GM23338 (cell line): ENCODE measurements at regions not wholly inside any gene's neighbourhood (a gene's known extent, or its start where the extent isn't known, plus 50 kb on each side); places are given as distances from the start of the nearest gene placed in this dataset.

Source experiments
- ATAC-seq: fragments of 200-7000 bp; cut with Tn5 transposase; 3 replicates; pipeline ENCODE4 v1.9.1; 2020
- DNase-seq: peaks from one replicate; pipeline ENCODE4 v3.0.0-alpha.2; 2015; ENCODE audit warnings: low spot score
- H2AFZ ChIP-seq: fragments of 200-600 bp; sonication (generic); 2 replicates; pipeline ENCODE4 v1.8.0; 2016; ENCODE audit warnings: antibody characterized with exemption, mild to moderate bottlenecking, moderate library complexity
- H3F3A ChIP-seq: fragments of 200-600 bp; sonication (generic); replicated peaks from 2 replicates; pipeline ENCODE4 v1.8.0; 2017; ENCODE audit warnings: antibody characterized with exemption, mixed run types, low read depth
- H3K27ac ChIP-seq: fragments of 200-600 bp; sonication (generic); 2 replicates; pipeline ENCODE4 v1.6.1; 2016; ENCODE audit warnings: low read depth
- H3K27me3 ChIP-seq: fragments of 200-600 bp; sonication (generic); 2 replicates; pipeline ENCODE4 v1.8.0; 2016; ENCODE audit warnings: mild to moderate bottlenecking, mixed run types, moderate library complexity; ENCODE audit not compliant: insufficient read depth
- H3K36me3 ChIP-seq: fragments of 200-600 bp; sonication (generic); 2 replicates; pipeline ENCODE4 v1.8.0; 2016; ENCODE audit warnings: mild to moderate bottlenecking; ENCODE audit not compliant: insufficient read depth
- H3K4me1 ChIP-seq: fragments of 200-600 bp; sonication (generic); 2 replicates; pipeline ENCODE4 v1.8.0; 2016; ENCODE audit warnings: mild to moderate bottlenecking, moderate library complexity; ENCODE audit not compliant: insufficient read depth
- H3K4me2 ChIP-seq: fragments of 200-600 bp; sonication (generic); 2 replicates; pipeline ENCODE4 v1.7.1; 2017; ENCODE audit warnings: mixed run types
- H3K4me3 ChIP-seq: fragments of 200-600 bp; sonication (generic); 2 replicates; pipeline ENCODE4 v1.6.1; 2016; ENCODE audit warnings: mixed run types
- H3K79me2 ChIP-seq: fragments of 200-600 bp; sonication (generic); replicated peaks from 2 replicates; pipeline ENCODE4 v1.8.0; 2017; ENCODE audit warnings: mild to moderate bottlenecking; ENCODE audit not compliant: insufficient read depth
- H3K9me2 ChIP-seq: fragments of 200-600 bp; sonication (generic); 2 replicates; pipeline ENCODE4 v1.8.0; 2017; ENCODE audit not compliant: insufficient read depth
- H4K20me1 ChIP-seq: fragments of 200-600 bp; sonication (generic); replicated peaks from 2 replicates; pipeline ENCODE4 v1.8.0; 2017; ENCODE audit warnings: mild to moderate bottlenecking; ENCODE audit not compliant: insufficient read depth
- H3K27ac Mint-ChIP-seq: 2 replicates; pipeline ENCODE4 v1.8.0; 2020; ENCODE audit warnings: inconsistent platforms, mild to moderate bottlenecking, moderate library complexity, mixed read lengths
- H3K27me3 Mint-ChIP-seq: 3 replicates; pipeline ENCODE4 v1.8.0; 2022; ENCODE audit warnings: low read depth, mild to moderate bottlenecking, moderate library complexity, mixed read lengths, inconsistent platforms; ENCODE audit not compliant: insufficient read depth, poor library complexity
- H3K36me3 Mint-ChIP-seq: 3 replicates; pipeline ENCODE4 v1.8.0; 2021; ENCODE audit warnings: low read depth, mild to moderate bottlenecking, inconsistent platforms, moderate library complexity, mixed read lengths
- H3K4me1 Mint-ChIP-seq: 3 replicates; pipeline ENCODE4 v1.8.0; 2020; ENCODE audit warnings: mild to moderate bottlenecking, inconsistent platforms, mixed read lengths
- H3K4me3 Mint-ChIP-seq: 3 replicates; pipeline ENCODE4 v1.8.0; 2021; ENCODE audit warnings: moderate library complexity, mild to moderate bottlenecking, inconsistent platforms, mixed read lengths
- H3K9me3 Mint-ChIP-seq: 3 replicates; pipeline ENCODE4 v1.8.0; 2020; ENCODE audit warnings: moderate library complexity, mild to moderate bottlenecking, inconsistent platforms, mixed read lengths
- CREB1 ChIP-seq: fragments of 250-450 bp; sonication (Bioruptor Pico); IDR thresholded peaks from 2 replicates; pipeline ENCODE4 v1.5.0; 2020; ENCODE audit warnings: low read depth, mild to moderate bottlenecking, moderate library complexity
- EZH2 ChIP-seq: fragments of 200-600 bp; sonication (generic); IDR thresholded peaks from one replicate; pipeline ENCODE4 v1.8.0; 2017; ENCODE audit warnings: antibody characterized with exemption, mild to moderate bottlenecking, low read depth; ENCODE audit not compliant: unreplicated experiment
- EZH2phosphoT487 ChIP-seq: fragments of 200-600 bp; sonication (generic); IDR thresholded peaks from one replicate; pipeline ENCODE4 v1.8.1; 2018; ENCODE audit warnings: antibody characterized with exemption; ENCODE audit not compliant: unreplicated experiment
- JUNB ChIP-seq: IDR thresholded peaks from one replicate; pipeline ENCODE4 v1.6.1; 2016; ENCODE audit warnings: antibody characterized with exemption; ENCODE audit not compliant: unreplicated experiment
- NANOG ChIP-seq: IDR thresholded peaks from 2 replicates; pipeline ENCODE4 v1.6.1; 2016; ENCODE audit warnings: antibody characterized with exemption, borderline replicate concordance
- POLR2AphosphoS5 ChIP-seq: IDR thresholded peaks from 2 replicates; pipeline ENCODE4 v1.6.1; 2016; ENCODE audit warnings: antibody characterized with exemption, low read depth
- ZNF114 ChIP-seq: fragments of 250-450 bp; sonication (Bioruptor Pico); IDR thresholded peaks from 2 replicates; pipeline ENCODE4 v1.5.0; 2020; ENCODE audit warnings: mild to moderate bottlenecking, moderate library complexity
- ZNF331 ChIP-seq: fragments of 250-450 bp; sonication (Bioruptor Pico); IDR thresholded peaks from 2 replicates; pipeline ENCODE4 v1.5.0; 2020; ENCODE audit warnings: low read depth, mild to moderate bottlenecking, moderate library complexity
- TF ChIP-seq, protein P1 (sequence below): IDR thresholded peaks from 2 replicates; pipeline ENCODE4 v1.6.1; 2016; ENCODE audit warnings: antibody characterized with exemption
- TF ChIP-seq, protein P2 (sequence below), 2 experiments: fragments of 200-600 bp in 1 of 2; sonication (generic) in 1 of 2; conservative IDR thresholded peaks; 2 replicates each; pipeline versions ENCODE4 v1.5.1 to v1.6.1; 2016 to 2017; ENCODE audit warnings: antibody characterized with exemption in 2 of 2, low read depth in 2 of 2, mild to moderate bottlenecking in 2 of 2, moderate library complexity in 1 of 2
- TF ChIP-seq, protein P3 (sequence below): fragments of 250-450 bp; sonication (Bioruptor Pico); IDR thresholded peaks from 2 replicates; pipeline ENCODE4 v1.5.0; 2020; ENCODE audit warnings: mild to moderate bottlenecking, moderate library complexity

DNA sequence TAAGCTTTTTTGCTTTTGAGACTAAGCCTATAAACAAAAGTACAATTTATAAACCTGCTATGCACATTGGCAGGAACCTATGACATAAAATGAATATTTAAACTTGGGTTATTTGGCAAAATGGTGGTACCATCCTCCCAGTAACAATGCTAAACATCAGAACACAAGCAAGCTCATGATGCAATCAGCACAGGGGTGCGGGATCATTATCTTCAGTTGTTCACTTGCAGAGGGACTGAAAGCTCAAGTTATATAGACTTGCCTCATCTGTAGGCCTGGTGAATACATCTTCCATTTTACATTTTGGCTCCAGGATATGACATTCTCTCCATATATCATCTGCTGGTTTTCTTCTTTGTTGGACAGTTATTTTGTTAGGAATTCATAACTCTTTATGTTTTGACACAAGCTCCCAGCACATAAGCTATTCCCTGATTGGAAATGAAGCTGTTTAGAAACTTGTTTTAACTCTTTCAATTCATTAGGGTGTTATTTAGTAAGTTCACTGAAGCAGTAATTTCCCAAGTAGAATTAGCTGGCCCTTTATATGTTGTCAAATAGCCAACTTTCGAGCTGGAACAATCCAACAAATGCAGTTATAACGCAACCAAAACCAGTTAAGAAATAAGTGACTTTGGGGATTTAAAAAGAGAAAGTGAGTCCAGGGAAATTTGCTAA lies 124.7 kb upstream of the LIFR start:
- H3K4me1 Mint-ChIP-seq, result no peaks in the 10 kb centered on the region
- no peaks in the 10 kb centered on the region for H3K27me3 Mint-ChIP-seq
- Histone ChIP-seq H3K4me1 (no peaks in the 10 kb centered on the region), H3K79me2 (no peaks in the 10 kb centered on the region), H3F3A (no peaks in the 10 kb centered on the region), H3K36me3 (no peaks in the 10 kb centered on the region), H2AFZ (no peak overlapping the region), H3K4me2 (no peak overlapping the region), H3K27ac (no peak overlapping the region), H3K4me3 (no peak overlapping the region), H4K20me1 (no peaks in the 10 kb centered on the region), H3K9me2 (0 out of 2 replicates have a peak, but pooled peaks cover 5% of the 10 kb centered on the region), H3K27me3 (no peaks in the 10 kb centered on the region)
- H3K4me3 Mint-ChIP-seq, result no peak overlapping the region
- no peak overlapping the region for H3K27ac Mint-ChIP-seq
- no peak for TF ChIP-seq CREB1
- no peak for TF ChIP-seq ZNF331 (CRISPR knock-in tag)
- no peak for TF ChIP-seq ZNF114 (CRISPR knock-in tag)
- no peak for TF ChIP-seq EZH2
- no peaks in the 10 kb centered on the region for H3K36me3 Mint-ChIP-seq
- no peaks in the 10 kb centered on the region for H3K9me3 Mint-ChIP-seq
- ATAC-seq (no peak), DNase-seq (no peak)

DNA sequence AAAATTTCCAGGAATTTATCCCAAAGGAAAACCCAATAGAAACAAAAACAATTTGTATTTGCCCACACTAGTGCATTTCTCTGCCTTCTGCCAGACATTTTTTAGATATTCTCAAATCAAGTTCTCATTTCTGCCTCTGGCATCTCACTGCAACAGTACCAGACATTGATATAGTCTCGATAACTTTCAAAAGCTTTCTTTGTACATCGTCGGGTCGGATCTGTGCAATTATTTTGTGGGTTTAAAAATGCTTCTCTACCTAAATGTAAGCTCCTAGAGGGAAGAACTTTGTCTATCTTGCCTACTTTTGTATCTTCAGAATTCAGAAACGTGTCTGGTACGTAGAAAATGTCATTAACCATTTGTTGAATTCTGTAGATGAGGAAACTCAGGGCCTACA lies 125.5 kb upstream of the LIFR start:
- Mint-ChIP-seq H3K27ac (no peak overlapping the region), H3K4me1 (no peaks in the 10 kb centered on the region), H3K36me3 (no peaks in the 10 kb centered on the region), H3K27me3 (no peaks in the 10 kb centered on the region), H3K9me3 (no peaks in the 10 kb centered on the region), H3K4me3 (no peak overlapping the region)
- no peak overlapping the region for H2AFZ ChIP-seq
- 0 out of 2 replicates have a peak, but pooled peaks cover 3% of the 10 kb centered on the region for H3K9me2 ChIP-seq
- H3K36me3 ChIP-seq, result no peaks in the 10 kb centered on the region
- DNase-seq, result no peak
- no peak overlapping the region for H3K27ac ChIP-seq
- H3K79me2 ChIP-seq, result no peaks in the 10 kb centered on the region
- no peaks in the 10 kb centered on the region for H3K27me3 ChIP-seq
- no peak overlapping the region for H3K4me3 ChIP-seq
- no peaks in the 10 kb centered on the region for H3F3A ChIP-seq
- no peaks in the 10 kb centered on the region for H4K20me1 ChIP-seq
- H3K4me2 ChIP-seq, result no peak overlapping the region
- ATAC-seq, result no peak
- H3K4me1 ChIP-seq, result no peaks in the 10 kb centered on the region
- TF ChIP-seq JUNB, result no peak
- TF ChIP-seq POLR2AphosphoS5, result no peak
- no peak for TF ChIP-seq EZH2phosphoT487
- TF ChIP-seq NANOG, result no peak
- TF ChIP-seq, protein P1, sequence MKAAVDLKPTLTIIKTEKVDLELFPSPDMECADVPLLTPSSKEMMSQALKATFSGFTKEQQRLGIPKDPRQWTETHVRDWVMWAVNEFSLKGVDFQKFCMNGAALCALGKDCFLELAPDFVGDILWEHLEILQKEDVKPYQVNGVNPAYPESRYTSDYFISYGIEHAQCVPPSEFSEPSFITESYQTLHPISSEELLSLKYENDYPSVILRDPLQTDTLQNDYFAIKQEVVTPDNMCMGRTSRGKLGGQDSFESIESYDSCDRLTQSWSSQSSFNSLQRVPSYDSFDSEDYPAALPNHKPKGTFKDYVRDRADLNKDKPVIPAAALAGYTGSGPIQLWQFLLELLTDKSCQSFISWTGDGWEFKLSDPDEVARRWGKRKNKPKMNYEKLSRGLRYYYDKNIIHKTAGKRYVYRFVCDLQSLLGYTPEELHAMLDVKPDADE, result no peak
- no peak for TF ChIP-seq EZH2
- TF ChIP-seq, protein P2, sequence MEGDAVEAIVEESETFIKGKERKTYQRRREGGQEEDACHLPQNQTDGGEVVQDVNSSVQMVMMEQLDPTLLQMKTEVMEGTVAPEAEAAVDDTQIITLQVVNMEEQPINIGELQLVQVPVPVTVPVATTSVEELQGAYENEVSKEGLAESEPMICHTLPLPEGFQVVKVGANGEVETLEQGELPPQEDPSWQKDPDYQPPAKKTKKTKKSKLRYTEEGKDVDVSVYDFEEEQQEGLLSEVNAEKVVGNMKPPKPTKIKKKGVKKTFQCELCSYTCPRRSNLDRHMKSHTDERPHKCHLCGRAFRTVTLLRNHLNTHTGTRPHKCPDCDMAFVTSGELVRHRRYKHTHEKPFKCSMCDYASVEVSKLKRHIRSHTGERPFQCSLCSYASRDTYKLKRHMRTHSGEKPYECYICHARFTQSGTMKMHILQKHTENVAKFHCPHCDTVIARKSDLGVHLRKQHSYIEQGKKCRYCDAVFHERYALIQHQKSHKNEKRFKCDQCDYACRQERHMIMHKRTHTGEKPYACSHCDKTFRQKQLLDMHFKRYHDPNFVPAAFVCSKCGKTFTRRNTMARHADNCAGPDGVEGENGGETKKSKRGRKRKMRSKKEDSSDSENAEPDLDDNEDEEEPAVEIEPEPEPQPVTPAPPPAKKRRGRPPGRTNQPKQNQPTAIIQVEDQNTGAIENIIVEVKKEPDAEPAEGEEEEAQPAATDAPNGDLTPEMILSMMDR (conservative IDR thresholded peaks at IDR 0.05; ENCODE audit: low read depth in 2 of 2), result no peak
- TF ChIP-seq, protein P3, sequence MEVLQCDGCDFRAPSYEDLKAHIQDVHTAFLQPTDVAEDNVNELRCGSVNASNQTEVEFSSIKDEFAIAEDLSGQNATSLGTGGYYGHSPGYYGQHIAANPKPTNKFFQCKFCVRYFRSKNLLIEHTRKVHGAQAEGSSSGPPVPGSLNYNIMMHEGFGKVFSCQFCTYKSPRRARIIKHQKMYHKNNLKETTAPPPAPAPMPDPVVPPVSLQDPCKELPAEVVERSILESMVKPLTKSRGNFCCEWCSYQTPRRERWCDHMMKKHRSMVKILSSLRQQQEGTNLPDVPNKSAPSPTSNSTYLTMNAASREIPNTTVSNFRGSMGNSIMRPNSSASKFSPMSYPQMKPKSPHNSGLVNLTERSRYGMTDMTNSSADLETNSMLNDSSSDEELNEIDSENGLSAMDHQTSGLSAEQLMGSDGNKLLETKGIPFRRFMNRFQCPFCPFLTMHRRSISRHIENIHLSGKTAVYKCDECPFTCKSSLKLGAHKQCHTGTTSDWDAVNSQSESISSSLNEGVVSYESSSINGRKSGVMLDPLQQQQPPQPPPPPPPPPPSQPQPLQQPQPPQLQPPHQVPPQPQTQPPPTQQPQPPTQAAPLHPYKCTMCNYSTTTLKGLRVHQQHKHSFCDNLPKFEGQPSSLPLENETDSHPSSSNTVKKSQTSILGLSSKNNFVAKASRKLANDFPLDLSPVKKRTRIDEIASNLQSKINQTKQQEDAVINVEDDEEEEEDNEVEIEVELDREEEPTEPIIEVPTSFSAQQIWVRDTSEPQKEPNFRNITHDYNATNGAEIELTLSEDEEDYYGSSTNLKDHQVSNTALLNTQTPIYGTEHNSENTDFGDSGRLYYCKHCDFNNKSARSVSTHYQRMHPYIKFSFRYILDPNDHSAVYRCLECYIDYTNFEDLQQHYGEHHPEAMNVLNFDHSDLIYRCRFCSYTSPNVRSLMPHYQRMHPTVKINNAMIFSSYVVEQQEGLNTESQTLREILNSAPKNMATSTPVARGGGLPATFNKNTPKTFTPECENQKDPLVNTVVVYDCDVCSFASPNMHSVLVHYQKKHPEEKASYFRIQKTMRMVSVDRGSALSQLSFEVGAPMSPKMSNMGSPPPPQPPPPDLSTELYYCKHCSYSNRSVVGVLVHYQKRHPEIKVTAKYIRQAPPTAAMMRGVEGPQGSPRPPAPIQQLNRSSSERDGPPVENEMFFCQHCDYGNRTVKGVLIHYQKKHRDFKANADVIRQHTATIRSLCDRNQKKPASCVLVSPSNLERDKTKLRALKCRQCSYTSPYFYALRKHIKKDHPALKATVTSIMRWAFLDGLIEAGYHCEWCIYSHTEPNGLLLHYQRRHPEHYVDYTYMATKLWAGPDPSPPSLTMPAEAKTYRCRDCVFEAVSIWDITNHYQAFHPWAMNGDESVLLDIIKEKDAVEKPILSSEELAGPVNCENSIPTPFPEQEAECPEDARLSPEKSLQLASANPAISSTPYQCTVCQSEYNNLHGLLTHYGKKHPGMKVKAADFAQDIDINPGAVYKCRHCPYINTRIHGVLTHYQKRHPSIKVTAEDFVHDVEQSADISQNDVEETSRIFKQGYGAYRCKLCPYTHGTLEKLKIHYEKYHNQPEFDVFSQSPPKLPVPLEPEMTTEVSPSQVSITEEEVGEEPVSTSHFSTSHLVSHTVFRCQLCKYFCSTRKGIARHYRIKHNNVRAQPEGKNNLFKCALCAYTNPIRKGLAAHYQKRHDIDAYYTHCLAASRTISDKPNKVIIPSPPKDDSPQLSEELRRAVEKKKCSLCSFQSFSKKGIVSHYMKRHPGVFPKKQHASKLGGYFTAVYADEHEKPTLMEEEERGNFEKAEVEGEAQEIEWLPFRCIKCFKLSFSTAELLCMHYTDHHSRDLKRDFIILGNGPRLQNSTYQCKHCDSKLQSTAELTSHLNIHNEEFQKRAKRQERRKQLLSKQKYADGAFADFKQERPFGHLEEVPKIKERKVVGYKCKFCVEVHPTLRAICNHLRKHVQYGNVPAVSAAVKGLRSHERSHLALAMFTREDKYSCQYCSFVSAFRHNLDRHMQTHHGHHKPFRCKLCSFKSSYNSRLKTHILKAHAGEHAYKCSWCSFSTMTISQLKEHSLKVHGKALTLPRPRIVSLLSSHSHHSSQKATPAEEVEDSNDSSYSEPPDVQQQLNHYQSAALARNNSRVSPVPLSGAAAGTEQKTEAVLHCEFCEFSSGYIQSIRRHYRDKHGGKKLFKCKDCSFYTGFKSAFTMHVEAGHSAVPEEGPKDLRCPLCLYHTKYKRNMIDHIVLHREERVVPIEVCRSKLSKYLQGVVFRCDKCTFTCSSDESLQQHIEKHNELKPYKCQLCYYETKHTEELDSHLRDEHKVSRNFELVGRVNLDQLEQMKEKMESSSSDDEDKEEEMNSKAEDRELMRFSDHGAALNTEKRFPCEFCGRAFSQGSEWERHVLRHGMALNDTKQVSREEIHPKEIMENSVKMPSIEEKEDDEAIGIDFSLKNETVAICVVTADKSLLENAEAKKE (CRISPR knock-in tag), result no peak
